ENCODE measurements at regions not wholly inside any gene's neighbourhood (a gene's known extent, or its start where the extent isn't known, plus 50 kb on each side); places are given as distances from the start of the nearest gene placed in this dataset.

DNA sequence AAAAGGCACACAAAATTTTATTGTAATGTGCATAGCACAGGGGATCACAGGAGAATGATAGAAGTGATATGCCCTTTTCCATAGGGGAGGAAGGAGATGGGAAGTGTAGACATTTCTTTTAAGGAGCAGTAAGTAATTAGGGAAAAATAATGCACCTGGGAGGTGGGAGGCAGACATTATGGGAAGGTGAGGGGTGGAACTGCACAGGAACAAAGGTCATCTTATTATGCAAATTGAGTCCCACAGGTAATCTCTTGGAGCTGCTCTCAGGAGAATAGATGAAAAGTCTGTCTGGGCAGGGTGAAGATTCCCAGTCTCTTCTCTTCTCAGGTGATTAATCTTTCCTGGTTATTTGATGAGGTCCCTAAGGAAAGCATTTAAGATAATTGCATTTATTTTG, 331.5 kb downstream of the ENC1 start:
- TF ChIP-seq, protein P1, sequence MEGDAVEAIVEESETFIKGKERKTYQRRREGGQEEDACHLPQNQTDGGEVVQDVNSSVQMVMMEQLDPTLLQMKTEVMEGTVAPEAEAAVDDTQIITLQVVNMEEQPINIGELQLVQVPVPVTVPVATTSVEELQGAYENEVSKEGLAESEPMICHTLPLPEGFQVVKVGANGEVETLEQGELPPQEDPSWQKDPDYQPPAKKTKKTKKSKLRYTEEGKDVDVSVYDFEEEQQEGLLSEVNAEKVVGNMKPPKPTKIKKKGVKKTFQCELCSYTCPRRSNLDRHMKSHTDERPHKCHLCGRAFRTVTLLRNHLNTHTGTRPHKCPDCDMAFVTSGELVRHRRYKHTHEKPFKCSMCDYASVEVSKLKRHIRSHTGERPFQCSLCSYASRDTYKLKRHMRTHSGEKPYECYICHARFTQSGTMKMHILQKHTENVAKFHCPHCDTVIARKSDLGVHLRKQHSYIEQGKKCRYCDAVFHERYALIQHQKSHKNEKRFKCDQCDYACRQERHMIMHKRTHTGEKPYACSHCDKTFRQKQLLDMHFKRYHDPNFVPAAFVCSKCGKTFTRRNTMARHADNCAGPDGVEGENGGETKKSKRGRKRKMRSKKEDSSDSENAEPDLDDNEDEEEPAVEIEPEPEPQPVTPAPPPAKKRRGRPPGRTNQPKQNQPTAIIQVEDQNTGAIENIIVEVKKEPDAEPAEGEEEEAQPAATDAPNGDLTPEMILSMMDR (IDR thresholded peaks at IDR 0.05): no peak
- no peak for DNase-seq
- Mint-ChIP-seq H3K27ac (no peak overlapping the region), H3K36me3 (ENCODE audit: low read depth) (no peaks in the 10 kb centered on the region), H3K4me1 (ENCODE audit: low read depth) (peaks cover 27% of the 10 kb centered on the region), H3K9me3 (no peaks in the 10 kb centered on the region; the same call in 1 of the 2 replicates), H3K27me3 (ENCODE audit: insufficient read depth) (no peaks in the 10 kb centered on the region), H3K4me3 (no peak overlapping the region)

DNA sequence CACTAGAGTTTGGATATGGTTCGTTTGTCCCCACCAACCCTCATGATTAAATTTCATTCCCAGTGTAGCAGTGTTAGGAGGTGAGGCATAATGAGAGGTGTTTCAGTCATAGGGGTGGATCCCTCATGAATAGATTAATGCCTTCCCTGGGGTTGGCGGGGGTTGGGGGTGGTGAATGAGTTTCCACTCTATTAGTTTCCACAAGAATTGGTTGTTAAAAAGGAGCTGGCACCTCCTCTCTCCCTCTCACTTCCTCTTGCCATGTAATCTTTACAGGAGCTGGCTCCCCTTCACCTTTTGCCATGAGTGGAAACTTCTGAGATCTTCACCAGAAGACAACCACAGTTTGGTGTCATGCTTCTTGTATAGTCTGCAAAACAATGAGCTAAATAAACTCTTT, 333.7 kb downstream of the ENC1 start:
- TF ChIP-seq, protein P1 (IDR thresholded peaks at IDR 0.05): no peak
- H3K27me3 Mint-ChIP-seq (ENCODE audit: insufficient read depth): no peaks in the 10 kb centered on the region
- no peak for DNase-seq
- H3K9me3 Mint-ChIP-seq: no peaks in the 10 kb centered on the region
- H3K4me3 Mint-ChIP-seq: no peak overlapping the region
- H3K36me3 Mint-ChIP-seq (ENCODE audit: low read depth): no peaks in the 10 kb centered on the region
- H3K27ac Mint-ChIP-seq: no peak overlapping the region
- H3K4me1 Mint-ChIP-seq (ENCODE audit: low read depth): peaks cover 11% of the 10 kb centered on the region

DNA sequence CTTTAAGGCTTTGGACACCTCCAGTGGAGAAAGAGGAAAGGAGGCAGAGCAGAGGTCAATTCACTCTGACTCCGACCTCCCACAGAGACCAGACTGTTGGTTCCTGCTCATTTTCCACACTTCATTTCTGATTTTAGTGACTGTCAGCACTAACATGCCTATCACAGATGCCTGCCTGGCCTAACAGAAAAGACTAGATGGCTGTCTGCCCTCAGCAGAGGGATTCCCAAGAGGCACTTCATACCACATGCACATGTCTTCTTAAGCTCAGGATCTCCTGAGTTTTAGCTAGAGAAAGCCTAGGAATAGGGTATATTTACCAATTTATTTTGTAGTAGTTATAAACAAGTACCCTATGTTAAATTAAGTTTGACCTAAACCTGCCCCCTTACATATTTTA, 336.0 kb downstream of the ENC1 start:
- no peaks in the 10 kb centered on the region for H3K9me3 Mint-ChIP-seq
- no peak for DNase-seq
- H3K27me3 Mint-ChIP-seq (ENCODE audit: insufficient read depth): no peaks in the 10 kb centered on the region

DNA sequence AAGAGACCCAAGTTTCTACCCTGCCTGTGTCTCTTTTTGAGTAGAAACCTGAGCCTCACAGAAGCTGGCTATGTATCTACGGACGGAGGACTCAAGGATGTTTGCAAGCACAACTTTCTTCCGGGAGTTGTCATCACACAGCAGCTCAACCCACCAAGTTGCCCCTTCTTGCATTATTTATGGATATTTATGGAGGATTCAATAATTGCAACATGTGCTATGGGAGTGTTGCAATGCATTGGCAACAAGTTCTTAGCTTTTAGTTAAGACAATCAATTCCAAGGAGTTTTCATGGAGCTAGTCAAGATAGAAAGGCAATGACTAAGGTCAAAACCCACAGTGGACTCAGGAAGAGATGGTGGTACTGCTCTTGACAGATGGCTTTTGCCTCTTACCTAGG, 336.9 kb downstream of the ENC1 start:
- no peak for DNase-seq
- Mint-ChIP-seq H3K4me3 (no peak overlapping the region), H3K27me3 (ENCODE audit: insufficient read depth) (no peaks in the 10 kb centered on the region), H3K36me3 (ENCODE audit: low read depth) (no peaks in the 10 kb centered on the region), H3K27ac (no peak overlapping the region), H3K9me3 (no peaks in the 10 kb centered on the region), H3K4me1 (ENCODE audit: low read depth) (no peaks in the 10 kb centered on the region)
- TF ChIP-seq, protein P1 (IDR thresholded peaks at IDR 0.05): no peak

More for the DNA sequence above, 336.0 kb downstream of the ENC1 start:
- Mint-ChIP-seq H3K27ac (no peak overlapping the region), H3K4me3 (no peak overlapping the region), H3K4me1 (ENCODE audit: low read depth) (no peaks in the 10 kb centered on the region; the same call in 1 of the 2 replicates), H3K36me3 (ENCODE audit: low read depth) (no peaks in the 10 kb centered on the region)
- TF ChIP-seq, protein P1 (IDR thresholded peaks at IDR 0.05): no peak

DNA sequence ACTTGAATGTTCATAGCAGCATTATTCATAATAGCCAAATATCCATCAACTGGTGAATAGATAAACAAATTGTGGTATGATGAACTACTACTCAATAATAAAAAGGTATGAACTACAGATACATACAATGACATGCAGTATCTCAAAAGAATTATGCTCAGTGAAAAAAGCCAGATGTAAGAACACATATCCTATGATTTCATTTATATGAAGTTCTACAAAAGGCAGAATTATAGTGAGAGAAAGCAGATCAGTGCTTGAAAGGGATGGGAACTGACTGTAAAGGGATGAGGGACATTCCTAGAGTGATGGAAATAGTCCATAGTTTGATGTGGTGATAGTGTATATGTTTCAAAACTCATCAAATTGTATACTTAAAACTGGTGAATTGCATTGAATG, 339.0 kb downstream of the ENC1 start:
- no peak overlapping the region for H3K4me3 Mint-ChIP-seq
- H3K36me3 Mint-ChIP-seq (ENCODE audit: low read depth): no peaks in the 10 kb centered on the region
- no peak for DNase-seq
- H3K27ac Mint-ChIP-seq: no peak overlapping the region
- TF ChIP-seq, protein P1 (IDR thresholded peaks at IDR 0.05): no peak
- no peaks in the 10 kb centered on the region for H3K27me3 Mint-ChIP-seq (ENCODE audit: insufficient read depth)
- no peaks in the 10 kb centered on the region for H3K9me3 Mint-ChIP-seq
- no peaks in the 10 kb centered on the region for H3K4me1 Mint-ChIP-seq (ENCODE audit: low read depth)

DNA sequence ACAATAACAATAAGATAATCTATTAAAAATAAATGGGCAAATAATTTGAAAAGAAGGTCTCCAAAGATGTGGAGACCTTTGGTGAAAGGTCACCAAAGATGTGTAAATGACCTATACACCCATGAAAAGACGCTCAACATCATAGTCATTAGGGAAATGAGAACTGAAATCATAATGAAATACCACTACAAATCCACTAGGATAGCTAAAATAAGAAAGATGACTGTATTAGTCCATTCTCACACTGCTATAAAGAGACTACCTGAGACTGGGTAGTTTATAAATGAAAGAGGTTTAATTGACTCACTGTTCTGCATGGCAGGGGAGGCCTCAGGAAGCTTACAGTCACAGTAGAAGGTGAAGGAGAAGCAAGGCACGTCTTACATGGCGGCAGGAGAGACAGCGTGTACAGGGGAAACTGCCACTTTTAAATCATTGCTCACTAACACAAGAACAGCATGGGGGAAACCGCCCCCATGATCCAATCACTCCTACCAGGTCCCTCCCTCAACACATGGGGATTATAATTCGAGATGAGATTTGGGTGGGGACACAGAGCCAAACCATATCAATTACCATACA, 339.6 kb downstream of the ENC1 start:
- no peaks in the 10 kb centered on the region for H3K27me3 Mint-ChIP-seq (ENCODE audit: insufficient read depth)
- H3K4me3 Mint-ChIP-seq: no peak overlapping the region
- DNase-seq: no peak
- no peaks in the 10 kb centered on the region for H3K36me3 Mint-ChIP-seq (ENCODE audit: low read depth)
- no peaks in the 10 kb centered on the region for H3K4me1 Mint-ChIP-seq (ENCODE audit: low read depth)
- no peak overlapping the region for H3K27ac Mint-ChIP-seq
- TF ChIP-seq, protein P1 (IDR thresholded peaks at IDR 0.05): no peak
- H3K9me3 Mint-ChIP-seq: no peaks in the 10 kb centered on the region
